GM12872 (cell line): ENCODE measurements at regions not wholly inside any gene's neighbourhood (a gene's known extent, or its start where the extent isn't known, plus 50 kb on each side); places are given as distances from the start of the nearest gene placed in this dataset.

Experiments
- TF ChIP-seq, protein P1 (sequence below): IDR thresholded peaks from 3 replicates; pipeline ENCODE4 v1.5.1; 2011; ENCODE audit warnings: low read depth, mild to moderate bottlenecking, low read length, moderate library complexity; ENCODE audit not compliant: insufficient read depth

DNA sequence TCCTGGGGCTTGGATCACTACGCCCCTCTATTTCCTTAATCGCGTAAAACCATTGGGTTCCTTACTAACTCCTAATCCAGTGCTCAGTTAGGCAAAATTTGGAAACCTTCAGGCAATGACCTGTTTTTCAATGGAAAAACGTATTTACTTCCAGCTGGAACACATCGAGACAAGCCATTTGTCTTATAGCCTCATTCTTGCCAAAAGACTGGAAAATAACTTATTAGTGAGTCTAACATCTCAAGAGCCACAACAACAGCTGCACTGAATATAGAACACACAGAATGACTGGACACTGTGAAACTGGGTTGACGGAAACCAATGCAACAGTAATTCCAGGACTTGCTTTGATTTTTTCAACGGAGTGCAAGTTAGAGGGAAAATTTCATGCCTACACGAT, 125.2 kb upstream of the MAP3K7 start:
- TF ChIP-seq, protein P1, sequence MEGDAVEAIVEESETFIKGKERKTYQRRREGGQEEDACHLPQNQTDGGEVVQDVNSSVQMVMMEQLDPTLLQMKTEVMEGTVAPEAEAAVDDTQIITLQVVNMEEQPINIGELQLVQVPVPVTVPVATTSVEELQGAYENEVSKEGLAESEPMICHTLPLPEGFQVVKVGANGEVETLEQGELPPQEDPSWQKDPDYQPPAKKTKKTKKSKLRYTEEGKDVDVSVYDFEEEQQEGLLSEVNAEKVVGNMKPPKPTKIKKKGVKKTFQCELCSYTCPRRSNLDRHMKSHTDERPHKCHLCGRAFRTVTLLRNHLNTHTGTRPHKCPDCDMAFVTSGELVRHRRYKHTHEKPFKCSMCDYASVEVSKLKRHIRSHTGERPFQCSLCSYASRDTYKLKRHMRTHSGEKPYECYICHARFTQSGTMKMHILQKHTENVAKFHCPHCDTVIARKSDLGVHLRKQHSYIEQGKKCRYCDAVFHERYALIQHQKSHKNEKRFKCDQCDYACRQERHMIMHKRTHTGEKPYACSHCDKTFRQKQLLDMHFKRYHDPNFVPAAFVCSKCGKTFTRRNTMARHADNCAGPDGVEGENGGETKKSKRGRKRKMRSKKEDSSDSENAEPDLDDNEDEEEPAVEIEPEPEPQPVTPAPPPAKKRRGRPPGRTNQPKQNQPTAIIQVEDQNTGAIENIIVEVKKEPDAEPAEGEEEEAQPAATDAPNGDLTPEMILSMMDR: no peak

DNA sequence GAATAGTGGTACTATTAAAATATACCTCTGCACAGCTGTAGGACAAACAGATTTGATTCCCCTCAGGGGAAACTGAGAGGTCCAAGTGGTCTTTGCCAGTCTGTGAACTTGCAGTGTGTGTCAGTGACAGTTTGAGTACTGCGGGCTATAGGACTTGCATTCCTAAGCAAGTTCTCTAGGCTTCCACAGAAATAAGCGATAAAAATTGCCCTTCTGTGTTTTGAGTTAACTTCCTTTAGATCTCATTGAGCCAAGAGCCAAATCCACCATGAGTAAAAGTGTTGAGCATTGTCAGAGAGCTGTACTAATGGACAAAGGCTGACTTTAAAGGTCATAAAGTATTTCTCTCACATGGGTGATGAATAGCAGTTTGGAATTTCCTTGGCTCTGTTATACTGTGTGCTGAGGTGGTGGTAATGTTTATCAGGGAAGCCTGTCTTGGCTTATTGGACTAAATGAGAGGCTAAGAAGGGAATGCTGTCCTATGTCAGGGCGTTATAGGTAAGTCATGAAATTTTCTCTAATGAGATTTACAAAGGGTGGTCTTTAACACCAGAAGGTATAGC, 122.6 kb upstream of the MAP3K7 start:
- TF ChIP-seq, protein P1: no peak

DNA sequence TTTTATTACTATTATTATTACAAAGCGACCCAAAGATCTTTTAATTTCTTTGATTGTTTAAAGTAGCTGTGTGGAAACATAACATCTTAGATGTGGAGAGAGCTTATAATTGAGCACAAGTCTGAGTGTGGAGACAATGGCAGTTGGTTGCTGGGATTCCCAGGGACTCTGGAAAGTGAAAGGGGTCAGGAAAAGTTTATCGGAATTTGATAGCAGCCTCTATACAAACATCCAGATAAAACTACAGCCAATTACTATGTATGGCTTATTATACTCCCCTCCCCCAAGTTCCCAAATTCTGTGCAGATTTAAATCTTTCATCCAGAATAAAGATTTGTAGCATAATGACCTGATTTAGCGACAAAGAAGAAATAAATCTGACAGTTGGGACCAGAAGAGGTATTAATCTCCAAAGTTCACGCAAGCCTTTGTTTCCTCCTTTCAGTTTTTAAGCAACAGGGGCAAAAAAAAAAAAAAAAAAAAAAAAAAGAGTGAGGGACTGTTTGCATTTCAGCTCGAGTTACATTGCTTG, 121.4 kb upstream of the MAP3K7 start:
- TF ChIP-seq, protein P1: no peak

DNA sequence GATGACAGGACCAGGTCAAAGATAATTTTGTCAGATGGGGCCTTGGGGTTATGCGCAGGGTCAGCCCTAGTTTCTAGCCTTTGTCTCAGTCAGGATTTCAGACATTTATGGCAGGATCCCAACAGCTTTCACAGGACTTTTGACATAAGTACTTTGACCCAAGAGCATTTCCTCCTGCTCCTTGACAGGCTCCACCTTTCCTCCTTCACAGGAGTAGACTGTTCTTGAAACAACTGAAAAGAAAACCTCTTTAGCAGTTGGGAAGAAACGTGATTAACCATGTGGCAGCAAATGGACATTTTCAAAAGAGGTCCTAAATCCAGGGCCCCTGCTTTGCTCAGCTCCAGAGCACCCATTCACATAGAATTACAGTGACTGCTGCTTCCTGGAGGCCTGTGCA, 120.4 kb upstream of the MAP3K7 start:
- TF ChIP-seq, protein P1: no peak

DNA sequence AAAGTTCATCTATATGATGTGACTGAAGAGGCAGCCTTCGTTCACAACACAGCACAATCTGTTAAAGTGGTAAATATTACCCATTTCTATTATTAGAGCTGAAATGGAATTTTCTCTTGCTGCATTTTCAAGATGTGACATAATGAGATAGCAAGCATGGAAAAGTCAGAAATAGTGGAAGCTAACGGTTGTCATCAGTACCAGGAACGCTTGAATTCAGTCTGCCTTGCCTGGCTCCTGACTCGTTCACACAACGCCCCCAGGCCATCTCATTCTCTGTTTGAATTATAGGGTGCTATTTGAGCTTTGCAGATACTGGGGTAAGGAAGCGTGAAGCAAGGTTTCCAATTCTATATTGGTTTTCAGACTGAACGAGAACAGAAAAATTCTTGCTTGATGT, 116.5 kb upstream of the MAP3K7 start:
- TF ChIP-seq, protein P1: no peak

DNA sequence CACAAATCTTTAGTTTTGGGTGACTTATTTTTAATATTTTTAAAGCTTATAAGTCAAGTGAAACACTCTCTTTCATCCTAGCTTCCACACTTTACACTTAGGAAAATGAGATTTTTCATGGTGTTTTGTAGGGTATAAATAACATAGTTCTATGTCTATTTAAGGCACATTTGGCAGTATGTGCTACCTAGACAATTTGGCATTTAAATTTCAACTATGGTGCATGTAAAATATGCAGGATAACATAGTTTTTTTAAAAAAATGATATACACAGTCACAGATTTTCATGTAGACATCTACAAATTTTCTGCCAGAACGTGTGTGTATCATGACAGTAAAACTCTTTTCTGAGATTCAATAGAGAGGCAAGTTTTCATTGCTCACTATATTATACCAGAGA, 115.1 kb upstream of the MAP3K7 start:
- TF ChIP-seq, protein P1: no peak

DNA sequence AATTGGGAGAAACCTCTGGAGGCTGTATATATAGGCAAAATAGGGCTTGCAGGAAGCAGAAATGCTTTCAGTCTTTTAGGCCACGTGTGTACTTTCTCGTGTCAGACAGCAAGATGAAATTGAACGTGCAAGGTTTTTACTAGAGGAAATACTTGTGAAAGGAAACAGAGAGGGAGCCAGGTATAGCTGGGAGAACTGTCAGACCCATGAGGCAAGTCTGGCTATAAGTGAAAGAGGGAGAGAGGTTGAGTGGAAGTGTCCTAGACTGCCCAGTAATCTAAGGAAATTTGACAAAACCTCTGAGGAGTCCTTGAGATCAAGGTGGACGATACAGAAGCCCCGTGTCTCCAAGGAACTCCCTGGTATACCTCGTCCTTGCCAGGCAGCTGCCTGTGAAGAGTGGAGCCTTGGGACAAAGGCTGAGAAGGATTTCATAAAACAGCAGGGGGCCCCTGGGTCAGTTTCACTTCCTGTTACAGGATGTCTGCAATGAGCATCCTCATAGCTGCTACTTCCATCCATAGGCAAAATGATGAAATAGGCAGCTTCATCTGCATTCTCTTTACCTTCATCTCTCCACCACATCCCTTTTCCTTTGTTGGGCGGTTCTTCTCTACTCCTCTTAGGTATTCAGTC, 114.4 kb upstream of the MAP3K7 start:
- TF ChIP-seq, protein P1: 0 out of 3 replicates have a peak, but pooled peaks have one; percentile 19
